Neural progenitor cell (in vitro differentiated cells): ENCODE measurements at regions not wholly inside any gene's neighbourhood (a gene's known extent, or its start where the extent isn't known, plus 50 kb on each side); places are given as distances from the start of the nearest gene placed in this dataset.

ENCODE experiments used
- DNase-seq: peaks from one replicate; pipeline ENCODE4 v3.0.0-alpha.2; 2016; ENCODE audit warnings: low spot score
- H2AFZ ChIP-seq: fragments of 200-600 bp; sonication (generic); replicated peaks from 2 replicates; pipeline ENCODE4 v1.6.1; 2016; ENCODE audit warnings: antibody characterized with exemption
- H3F3A ChIP-seq: fragments of 200-600 bp; sonication (generic); 2 replicates; pipeline ENCODE4 v1.6.1; 2016; ENCODE audit warnings: antibody characterized with exemption, low read depth
- H3K27ac ChIP-seq: fragments of 200-600 bp; sonication (generic); 2 replicates; pipeline ENCODE4 v1.5.1; 2016; ENCODE audit warnings: mild to moderate bottlenecking
- H3K27me3 ChIP-seq: fragments of 200-600 bp; sonication (generic); 2 replicates; pipeline ENCODE4 v1.6.1; 2016; ENCODE audit warnings: mild to moderate bottlenecking, moderate library complexity
- H3K36me3 ChIP-seq: fragments of 200-600 bp; sonication (generic); 2 replicates; pipeline ENCODE4 v1.5.1; 2016
- H3K4me1 ChIP-seq: fragments of 200-600 bp; sonication (generic); 2 replicates; pipeline ENCODE4 v1.6.1; 2016; ENCODE audit warnings: mixed run types
- H3K4me2 ChIP-seq: fragments of 200-600 bp; sonication (generic); 2 replicates; pipeline ENCODE4 v1.6.1; 2016
- H3K4me3 ChIP-seq: fragments of 200-600 bp; sonication (generic); 2 replicates; pipeline ENCODE4 v1.5.1; 2016
- H3K79me2 ChIP-seq: fragments of 200-600 bp; sonication (generic); 2 replicates; pipeline ENCODE4 v1.6.1; 2016; ENCODE audit warnings: low read depth
- H3K9ac ChIP-seq: fragments of 200-600 bp; sonication (generic); 2 replicates; pipeline ENCODE4 v1.6.1; 2016
- H3K9me3 ChIP-seq: fragments of 200-600 bp; sonication (generic); 2 replicates; pipeline ENCODE4 v1.5.1; 2016; ENCODE audit warnings: low read depth
- H4K20me1 ChIP-seq: fragments of 200-600 bp; sonication (generic); 2 replicates; pipeline ENCODE4 v1.6.1; 2016; ENCODE audit warnings: low read depth
- H3K27ac Mint-ChIP-seq: 3 replicates; pipeline ENCODE4 v1.8.0; 2021; ENCODE audit warnings: mixed read lengths
- H3K27me3 Mint-ChIP-seq: 2 replicates; pipeline ENCODE4 v1.8.0; 2022; ENCODE audit warnings: low read depth, mild to moderate bottlenecking, inconsistent platforms, moderate library complexity, mixed read lengths; ENCODE audit not compliant: insufficient read depth
- H3K36me3 Mint-ChIP-seq: 3 replicates; pipeline ENCODE4 v1.8.0; 2021; ENCODE audit warnings: mixed read lengths
- H3K4me1 Mint-ChIP-seq: 3 replicates; pipeline ENCODE4 v1.8.0; 2021; ENCODE audit warnings: mixed read lengths
- H3K4me3 Mint-ChIP-seq: 3 replicates; pipeline ENCODE4 v1.8.0; 2021; ENCODE audit warnings: mild to moderate bottlenecking, moderate library complexity, mixed read lengths
- H3K9me3 Mint-ChIP-seq: 3 replicates; pipeline ENCODE4 v1.8.0; 2020; ENCODE audit warnings: mixed read lengths
- EZH2 ChIP-seq: fragments of 200-600 bp; sonication (generic); IDR thresholded peaks from 2 replicates; pipeline ENCODE4 v1.6.1; 2017; ENCODE audit warnings: antibody characterized with exemption, mild to moderate bottlenecking, moderate library complexity
- EZH2phosphoT487 ChIP-seq: fragments of 200-600 bp; sonication (generic); IDR thresholded peaks from 2 replicates; pipeline ENCODE4 v1.6.1; 2017; ENCODE audit warnings: antibody characterized with exemption
- TF ChIP-seq, protein P1 (sequence below): fragments of 200-600 bp; sonication (generic); IDR thresholded peaks from 2 replicates; pipeline ENCODE4 v1.5.1; 2017; ENCODE audit warnings: antibody characterized with exemption, mild to moderate bottlenecking

DNA sequence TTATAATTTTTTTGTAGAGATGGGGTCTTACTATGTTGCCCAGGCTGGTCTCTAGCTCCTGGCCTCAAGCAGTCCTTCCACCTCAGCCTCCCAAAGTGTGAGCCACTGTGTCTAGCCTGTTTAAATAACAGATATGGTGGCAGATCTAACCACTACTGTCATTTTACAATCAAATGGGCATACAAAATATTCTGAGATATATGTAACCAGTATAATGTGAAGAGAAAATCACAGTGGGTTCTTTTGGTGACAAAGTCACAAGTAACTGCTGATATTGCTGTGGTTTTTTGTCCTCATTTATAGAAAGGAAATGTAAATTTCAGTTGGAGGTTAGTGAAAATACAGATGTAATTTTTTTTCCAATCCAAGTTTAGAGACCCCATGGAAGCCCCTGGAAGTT, 58.6 kb upstream of the ARHGEF3 start:
- no peaks in the 10 kb centered on the region for H3K36me3 Mint-ChIP-seq

GRCh38 chr3:56858331-56858730, 56.6 kb upstream of the ARHGEF3 start:
- DNase-seq: no peak
- Histone ChIP-seq H3K9me3 (no peaks in the 10 kb centered on the region), H3K79me2 (no peaks in the 10 kb centered on the region), H3K36me3 (no peaks in the 10 kb centered on the region), H3F3A (no peaks in the 10 kb centered on the region), H4K20me1 (no peaks in the 10 kb centered on the region), H3K4me3 (no peak overlapping the region), H3K27me3 (no peaks in the 10 kb centered on the region), H3K4me2 (no peak overlapping the region), H3K4me1 (peaks cover 27% of the 10 kb centered on the region), H2AFZ (no peak overlapping the region), H3K27ac (no peak overlapping the region), H3K9ac (no peak overlapping the region)
- Mint-ChIP-seq H3K27ac (no peak overlapping the region), H3K27me3 (peaks cover 2% of the 10 kb centered on the region), H3K36me3 (no peaks in the 10 kb centered on the region), H3K4me1 (peaks cover 47% of the 10 kb centered on the region), H3K9me3 (no peaks in the 10 kb centered on the region), H3K4me3 (no peak overlapping the region)
- TF ChIP-seq EZH2 (no peak), EZH2phosphoT487 (no peak)
- TF ChIP-seq, protein P1, sequence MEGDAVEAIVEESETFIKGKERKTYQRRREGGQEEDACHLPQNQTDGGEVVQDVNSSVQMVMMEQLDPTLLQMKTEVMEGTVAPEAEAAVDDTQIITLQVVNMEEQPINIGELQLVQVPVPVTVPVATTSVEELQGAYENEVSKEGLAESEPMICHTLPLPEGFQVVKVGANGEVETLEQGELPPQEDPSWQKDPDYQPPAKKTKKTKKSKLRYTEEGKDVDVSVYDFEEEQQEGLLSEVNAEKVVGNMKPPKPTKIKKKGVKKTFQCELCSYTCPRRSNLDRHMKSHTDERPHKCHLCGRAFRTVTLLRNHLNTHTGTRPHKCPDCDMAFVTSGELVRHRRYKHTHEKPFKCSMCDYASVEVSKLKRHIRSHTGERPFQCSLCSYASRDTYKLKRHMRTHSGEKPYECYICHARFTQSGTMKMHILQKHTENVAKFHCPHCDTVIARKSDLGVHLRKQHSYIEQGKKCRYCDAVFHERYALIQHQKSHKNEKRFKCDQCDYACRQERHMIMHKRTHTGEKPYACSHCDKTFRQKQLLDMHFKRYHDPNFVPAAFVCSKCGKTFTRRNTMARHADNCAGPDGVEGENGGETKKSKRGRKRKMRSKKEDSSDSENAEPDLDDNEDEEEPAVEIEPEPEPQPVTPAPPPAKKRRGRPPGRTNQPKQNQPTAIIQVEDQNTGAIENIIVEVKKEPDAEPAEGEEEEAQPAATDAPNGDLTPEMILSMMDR: no peak

More for the DNA sequence above, 58.6 kb upstream of the ARHGEF3 start:
- Mint-ChIP-seq H3K27ac (peak overlapping the region; percentile 2), H3K4me1 (peaks cover 39% of the 10 kb centered on the region), H3K27me3 (peaks cover 3% of the 10 kb centered on the region), H3K4me3 (no peak overlapping the region), H3K9me3 (no peaks in the 10 kb centered on the region)
- no peaks in the 10 kb centered on the region for H3K36me3 ChIP-seq
- H3F3A ChIP-seq: no peaks in the 10 kb centered on the region
- no peak overlapping the region for H2AFZ ChIP-seq
- H3K4me1 ChIP-seq: peaks cover 23% of the 10 kb centered on the region
- no peak for DNase-seq
- H3K9me3 ChIP-seq: no peaks in the 10 kb centered on the region
- H3K27ac ChIP-seq: no peak overlapping the region
- H3K27me3 ChIP-seq: no peaks in the 10 kb centered on the region
- no peak overlapping the region for H3K4me2 ChIP-seq
- no peak overlapping the region for H3K4me3 ChIP-seq
- no peak overlapping the region for H3K9ac ChIP-seq
- H3K79me2 ChIP-seq: no peaks in the 10 kb centered on the region
- TF ChIP-seq, protein P1: no peak
- TF ChIP-seq EZH2phosphoT487: no peak
- no peak for TF ChIP-seq EZH2
- no peaks in the 10 kb centered on the region for H4K20me1 ChIP-seq

- no peak for DNase-seq
- Histone ChIP-seq H3K79me2 (no peaks in the 10 kb centered on the region), H2AFZ (peak overlapping the region; percentile 34), H3K9me3 (no peaks in the 10 kb centered on the region), H3K36me3 (no peaks in the 10 kb centered on the region), H3K4me1 (peaks cover 22% of the 10 kb centered on the region), H3K27ac (no peak overlapping the region), H3K4me2 (no peak overlapping the region), H3K4me3 (no peak overlapping the region), H3K9ac (no peak overlapping the region), H3F3A (no peaks in the 10 kb centered on the region), H4K20me1 (no peaks in the 10 kb centered on the region), H3K27me3 (no peaks in the 10 kb centered on the region)
- Mint-ChIP-seq H3K9me3 (peaks cover 1% of the 10 kb centered on the region), H3K27ac (no peak overlapping the region), H3K4me3 (no peak overlapping the region), H3K4me1 (peaks cover 39% of the 10 kb centered on the region), H3K27me3 (peaks cover 2% of the 10 kb centered on the region), H3K36me3 (no peaks in the 10 kb centered on the region)
- no peak for TF ChIP-seq EZH2
- TF ChIP-seq, protein P1: no peak
- TF ChIP-seq EZH2phosphoT487: no peak
Measured at GRCh38 chr3:56857178-56857577, 55.4 kb upstream of the ARHGEF3 start.
